HG02571 (cell line): ENCODE measurements at regions not wholly inside any gene's neighbourhood (a gene's known extent, or its start where the extent isn't known, plus 50 kb on each side); places are given as distances from the start of the nearest gene placed in this dataset.
A peak's percentile ranks its signal among the peaks of the same experiment; 100 is the strongest.
"Not testable (repeated sequence)": the region's sequence is repeated elsewhere in the genome, so short reads cannot be mapped to it uniquely, and the experiment has no call there.

Experiments
- ATAC-seq: cut with Tn5 transposase; IDR thresholded peaks from one replicate; pipeline ENCODE4 v1.9.1; 2021; ENCODE audit warnings: mild to moderate bottlenecking, moderate library complexity; ENCODE audit not compliant: unreplicated experiment

- ATAC-seq = no peak
These were observed 655.2 kb downstream of the FAM133A start for GRCh38 chrX:94329182-94329581.

- ATAC-seq = not testable (repeated sequence)
These were observed 667.7 kb downstream of the FAM133A start for GRCh38 chrX:94341730-94342129.

GRCh38 chrX:94361241-94361640, 687.2 kb downstream of the FAM133A start:
- ATAC-seq = no peak

- no peak for ATAC-seq
These were observed 691.7 kb downstream of the FAM133A start for GRCh38 chrX:94365736-94366135.

GRCh38 chrX:94366616-94367015, 692.6 kb downstream of the FAM133A start:
- ATAC-seq = no peak

- ATAC-seq = no peak
These were observed 715.0 kb downstream of the FAM133A start for GRCh38 chrX:94389044-94389443.

- peak; percentile 91 for ATAC-seq
These were observed 726.5 kb downstream of the FAM133A start for GRCh38 chrX:94400488-94400887.

- no peak for ATAC-seq
These were observed 727.4 kb downstream of the FAM133A start for GRCh38 chrX:94401426-94401825.

- no peak for ATAC-seq
These were observed 740.7 kb downstream of the FAM133A start for GRCh38 chrX:94414746-94415145.

GRCh38 chrX:94418065-94418464, 744.1 kb downstream of the FAM133A start:
- ATAC-seq = no peak

- no peak for ATAC-seq
These were observed 750.5 kb downstream of the FAM133A start for GRCh38 chrX:94424456-94424855.

GRCh38 chrX:94430091-94430490, 756.1 kb downstream of the FAM133A start:
- ATAC-seq = no peak

- no peak for ATAC-seq
These were observed 761.8 kb downstream of the FAM133A start for GRCh38 chrX:94435799-94436198.

GRCh38 chrX:94454159-94454558, 780.2 kb downstream of the FAM133A start:
- no peak for ATAC-seq

- ATAC-seq = no peak
These were observed 780.6 kb downstream of the FAM133A start for GRCh38 chrX:94454606-94455005.

- no peak for ATAC-seq
These were observed 781.8 kb downstream of the FAM133A start for GRCh38 chrX:94455782-94456181.

- no peak for ATAC-seq
These were observed 818.5 kb downstream of the FAM133A start for GRCh38 chrX:94492541-94492940.

- ATAC-seq = no peak
These were observed 819.4 kb downstream of the FAM133A start for GRCh38 chrX:94493405-94493804.

GRCh38 chrX:94511564-94511963, 837.6 kb downstream of the FAM133A start:
- no peak for ATAC-seq

- ATAC-seq = no peak
These were observed 841.0 kb downstream of the FAM133A start for GRCh38 chrX:94515009-94515408.

- ATAC-seq = no peak
These were observed 850.9 kb downstream of the FAM133A start for GRCh38 chrX:94524867-94525266.

- ATAC-seq = no peak
These were observed 871.7 kb downstream of the FAM133A start for GRCh38 chrX:94545722-94546121.

GRCh38 chrX:94551831-94552230, 877.8 kb downstream of the FAM133A start:
- no peak for ATAC-seq

- ATAC-seq = no peak
These were observed 886.9 kb downstream of the FAM133A start for GRCh38 chrX:94560930-94561329.
